ENCODE measurements at regions not wholly inside any gene's neighbourhood (a gene's known extent, or its start where the extent isn't known, plus 50 kb on each side); places are given as distances from the start of the nearest gene placed in this dataset.

GRCh38 chr14:80344208-80344607 is 132.9 kb upstream of the DIO2 start:
- no peak for TF ChIP-seq POLR2A (IDR thresholded peaks at IDR 0.05)
- TF ChIP-seq CTCF (IDR thresholded peaks at IDR 0.05), result no peak
- no peak for TF ChIP-seq POLR2AphosphoS5 (IDR thresholded peaks at IDR 0.05)
- no peak for TF ChIP-seq EP300 (IDR thresholded peaks at IDR 0.05)
